Muscle layer of colon (tissue), 2 donors: ENCODE measurements at regions not wholly inside any gene's neighbourhood (a gene's known extent, or its start where the extent isn't known, plus 50 kb on each side); places are given as distances from the start of the nearest gene placed in this dataset.

Source experiments
- H3K27ac ChIP-seq: one replicate; pipeline ENCODE4 v1.7.0; 2013; ENCODE audit warnings: low read depth, mild to moderate bottlenecking, low read length, moderate library complexity
- H3K27me3 ChIP-seq, 2 donors: one replicate each; pipeline ENCODE4 v1.7.0; 2013; ENCODE audit warnings: low read length in 2 of 2, mild to moderate bottlenecking in 2 of 2; ENCODE audit not compliant: insufficient read depth in 2 of 2, control insufficient read depth in 1 of 2
- H3K36me3 ChIP-seq: one replicate; pipeline ENCODE4 v1.7.0; 2013; ENCODE audit warnings: mild to moderate bottlenecking, low read length; ENCODE audit not compliant: insufficient read depth
- H3K4me1 ChIP-seq: one replicate; pipeline ENCODE4 v1.7.0; 2013; ENCODE audit warnings: mild to moderate bottlenecking, low read length; ENCODE audit not compliant: insufficient read depth
- H3K4me3 ChIP-seq, 2 donors: one replicate each; pipeline ENCODE4 v1.7.0; 2013; ENCODE audit warnings: low read length in 2 of 2, low read depth in 1 of 2, mild to moderate bottlenecking in 1 of 2, moderate library complexity in 1 of 2
- H3K9ac ChIP-seq: one replicate; pipeline ENCODE4 v1.7.0; 2013; ENCODE audit warnings: low read length
- H3K9me3 ChIP-seq: one replicate; pipeline ENCODE4 v1.7.0; 2013; ENCODE audit warnings: mild to moderate bottlenecking, low read length
- donor health status: abdominal sarcoma.
- donor health status: Adenocarcinoma of cecum.

DNA sequence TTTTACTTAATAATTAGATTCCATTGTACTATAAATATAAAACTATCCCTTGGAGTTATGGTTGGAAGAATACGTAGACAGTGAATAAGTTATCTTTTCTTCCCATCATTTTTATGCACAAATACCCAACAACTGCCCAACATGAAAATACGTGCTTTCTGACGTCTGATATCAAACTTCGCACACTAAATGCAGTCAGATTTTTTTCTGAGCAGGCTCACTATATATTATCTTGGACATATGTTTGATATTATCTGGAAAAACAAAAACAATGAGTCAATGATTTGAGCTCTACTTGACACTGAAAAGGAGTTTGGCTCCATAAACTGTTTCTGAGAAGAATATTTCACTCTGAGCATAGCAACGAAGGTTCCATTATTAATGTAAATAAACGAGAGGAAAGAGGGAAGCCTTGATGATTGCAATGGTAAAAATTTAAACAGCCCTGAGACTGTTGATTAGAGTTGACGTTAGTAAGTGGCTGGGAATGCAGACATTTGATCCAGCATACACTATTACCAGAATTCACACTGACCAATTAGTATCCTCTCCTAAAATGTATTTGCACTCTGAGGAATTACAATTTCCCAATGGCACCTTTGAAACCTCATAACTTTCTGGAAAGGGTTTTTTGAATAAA is 1090.0 kb downstream of the EPHA7 start:
- H3K4me1 ChIP-seq, result no peaks in the 10 kb centered on the region
- H3K9ac ChIP-seq, result no peak overlapping the region
- no peaks in the 10 kb centered on the region for H3K36me3 ChIP-seq
- no peak overlapping the region for H3K27ac ChIP-seq
- H3K4me3 ChIP-seq, result no peak overlapping the region
- no peaks in the 10 kb centered on the region for H3K27me3 ChIP-seq
- no peaks in the 10 kb centered on the region for H3K9me3 ChIP-seq

DNA sequence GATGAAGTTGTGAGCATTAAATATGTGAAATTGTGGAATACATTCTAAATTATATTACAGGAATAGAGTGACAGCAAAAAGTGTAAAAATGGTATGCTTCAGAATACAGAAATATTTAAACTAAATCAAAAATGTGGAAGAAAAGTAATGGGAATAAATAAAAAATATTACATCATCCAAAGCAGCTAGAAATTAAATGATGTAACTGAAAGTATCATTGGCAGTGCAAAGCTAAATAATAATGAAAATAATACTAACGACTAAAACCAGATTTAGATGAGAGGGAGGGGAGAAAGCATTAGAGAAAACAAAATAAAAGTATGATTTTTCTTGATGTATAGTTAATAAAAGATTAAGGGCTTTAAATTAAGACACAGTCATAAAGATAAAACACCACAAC is 1104.0 kb downstream of the EPHA7 start:
- Histone ChIP-seq H3K9me3 (no peaks in the 10 kb centered on the region), H3K4me3 (no peak overlapping the region), H3K27ac (no peak overlapping the region), H3K9ac (no peak overlapping the region), H3K4me1 (no peaks in the 10 kb centered on the region), H3K36me3 (no peaks in the 10 kb centered on the region), H3K27me3 (no peaks in the 10 kb centered on the region)

GRCh38 chr6:92297101-92297500 is 1122.3 kb downstream of the EPHA7 start:
- no peak overlapping the region for H3K9ac ChIP-seq

DNA sequence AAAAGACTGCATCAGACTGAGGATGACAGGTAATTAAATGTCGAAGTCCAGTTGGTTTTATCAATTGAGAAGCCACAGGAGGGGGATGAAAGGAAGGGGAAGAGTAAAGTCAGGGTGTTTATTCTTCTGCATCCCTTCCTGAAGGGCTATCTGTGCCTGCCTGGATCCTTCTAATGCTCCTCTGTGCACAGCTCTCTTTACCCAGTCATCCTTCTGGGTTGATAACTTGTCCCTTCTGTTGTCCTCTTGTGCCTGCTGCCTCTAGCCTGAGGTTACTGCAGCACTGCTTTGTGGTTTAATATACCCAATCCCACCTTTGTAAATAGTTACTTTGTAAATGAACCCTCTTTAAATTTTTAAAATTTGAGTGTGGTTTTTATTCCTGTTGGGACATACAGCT is 1127.3 kb downstream of the EPHA7 start:
- H3K36me3 ChIP-seq, result no peaks in the 10 kb centered on the region
- H3K4me1 ChIP-seq, result no peaks in the 10 kb centered on the region
- no peaks in the 10 kb centered on the region for H3K9me3 ChIP-seq

More at GRCh38 chr6:92297101-92297500, 1122.3 kb downstream of the EPHA7 start:
- Histone ChIP-seq H3K36me3 (no peaks in the 10 kb centered on the region), H3K9me3 (no peaks in the 10 kb centered on the region), H3K27ac (no peak overlapping the region), H3K4me1 (no peaks in the 10 kb centered on the region), H3K27me3 (no peaks in the 10 kb centered on the region), H3K4me3 (no peak overlapping the region)

DNA sequence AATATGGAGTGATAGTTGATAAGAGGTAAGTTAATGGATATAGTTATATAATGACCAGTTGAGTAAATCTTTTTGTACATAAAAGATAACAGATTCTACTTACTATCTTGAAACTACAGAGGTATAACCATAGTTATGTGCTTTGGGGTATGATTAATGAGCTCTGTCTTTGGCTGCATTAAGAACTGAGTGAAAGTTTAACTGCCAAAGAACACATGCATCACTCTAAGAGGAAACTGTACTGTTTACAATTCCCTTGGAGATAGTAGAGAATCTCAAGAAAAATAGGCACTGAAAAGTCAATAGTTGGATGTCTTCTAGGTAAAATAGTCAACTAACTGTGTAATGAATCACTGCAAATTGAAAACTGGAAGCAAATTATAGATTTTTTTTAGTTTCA is 1129.5 kb downstream of the EPHA7 start:
- no peaks in the 10 kb centered on the region for H3K9me3 ChIP-seq
- H3K27ac ChIP-seq, result no peak overlapping the region
- H3K4me1 ChIP-seq, result no peaks in the 10 kb centered on the region
- H3K27me3 ChIP-seq, result no peaks in the 10 kb centered on the region
- no peak overlapping the region for H3K9ac ChIP-seq
- no peaks in the 10 kb centered on the region for H3K36me3 ChIP-seq
- no peak overlapping the region for H3K4me3 ChIP-seq

More for the DNA sequence above, 1127.3 kb downstream of the EPHA7 start:
- Histone ChIP-seq H3K4me3 (no peak overlapping the region), H3K27ac (no peak overlapping the region), H3K27me3 (no peaks in the 10 kb centered on the region), H3K9ac (no peak overlapping the region)

DNA sequence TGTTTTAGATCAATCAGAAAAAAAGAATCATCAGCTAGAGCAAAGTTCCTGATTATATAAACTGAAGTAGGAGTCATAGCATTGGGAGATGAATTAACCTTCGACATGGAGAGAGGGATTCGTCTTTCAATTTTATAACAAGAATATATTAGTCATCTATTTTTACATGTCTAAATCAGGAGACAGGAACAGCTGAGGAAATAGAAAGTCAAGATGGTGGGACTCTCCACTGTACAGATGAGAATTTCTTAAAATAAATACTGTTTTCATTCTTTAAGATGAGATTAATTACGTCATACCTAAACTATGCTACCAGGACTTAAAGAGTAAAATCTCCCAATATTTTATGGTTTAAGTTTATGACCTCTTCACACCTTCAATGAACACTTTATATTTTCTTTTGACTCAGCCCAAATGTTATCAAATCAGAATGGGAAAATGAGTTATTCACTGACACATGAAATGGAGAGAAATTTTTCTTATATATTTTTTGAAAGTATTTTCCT is 1137.7 kb downstream of the EPHA7 start:
- Histone ChIP-seq H3K9ac (no peak overlapping the region), H3K36me3 (no peaks in the 10 kb centered on the region), H3K27ac (no peak overlapping the region), H3K4me3 (no peak overlapping the region), H3K27me3 (no peaks in the 10 kb centered on the region), H3K4me1 (no peaks in the 10 kb centered on the region), H3K9me3 (no peaks in the 10 kb centered on the region)

DNA sequence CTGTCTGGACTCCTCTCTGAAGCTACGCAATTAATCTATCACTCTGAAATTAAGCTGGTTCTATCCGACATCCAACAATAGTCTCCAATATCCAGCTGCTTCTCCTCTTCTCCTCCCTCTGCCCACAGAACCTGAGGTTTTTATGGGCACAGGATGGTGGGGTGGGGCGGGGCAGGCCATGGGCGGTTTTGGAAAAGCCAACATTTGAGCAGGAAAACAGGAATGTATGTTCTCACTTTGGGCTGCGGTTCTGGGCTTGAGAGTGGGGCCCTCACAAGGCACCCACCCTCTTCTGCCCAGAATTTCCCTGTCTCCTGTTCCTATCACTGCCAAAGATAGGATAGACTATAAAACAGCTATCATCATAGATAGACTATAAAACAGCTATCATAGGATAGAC is 1144.2 kb downstream of the EPHA7 start:
- no peak overlapping the region for H3K9ac ChIP-seq
- H3K27me3 ChIP-seq, result no peaks in the 10 kb centered on the region
- H3K9me3 ChIP-seq, result no peaks in the 10 kb centered on the region
- no peaks in the 10 kb centered on the region for H3K36me3 ChIP-seq
- H3K27ac ChIP-seq, result no peak overlapping the region
- no peak overlapping the region for H3K4me3 ChIP-seq
- no peaks in the 10 kb centered on the region for H3K4me1 ChIP-seq

- H3K4me3 ChIP-seq, result no peak overlapping the region
- H3K9ac ChIP-seq, result no peak overlapping the region
- H3K9me3 ChIP-seq, result no peaks in the 10 kb centered on the region
- H3K4me1 ChIP-seq, result no peaks in the 10 kb centered on the region
- no peak overlapping the region for H3K27ac ChIP-seq
- H3K27me3 ChIP-seq, result no peaks in the 10 kb centered on the region
- no peaks in the 10 kb centered on the region for H3K36me3 ChIP-seq
Observed at GRCh38 chr6:92274588-92274987, 1144.8 kb downstream of the EPHA7 start.

GRCh38 chr6:92273694-92274093 is 1145.7 kb downstream of the EPHA7 start:
- Histone ChIP-seq H3K9ac (no peak overlapping the region), H3K9me3 (no peaks in the 10 kb centered on the region), H3K27me3 (no peaks in the 10 kb centered on the region), H3K27ac (no peak overlapping the region), H3K4me1 (no peaks in the 10 kb centered on the region), H3K36me3 (no peaks in the 10 kb centered on the region), H3K4me3 (no peak overlapping the region)

GRCh38 chr6:92271091-92271490 is 1148.3 kb downstream of the EPHA7 start:
- H3K36me3 ChIP-seq, result no peaks in the 10 kb centered on the region
- no peak overlapping the region for H3K9ac ChIP-seq
- H3K4me3 ChIP-seq, result no peak overlapping the region
- no peaks in the 10 kb centered on the region for H3K27me3 ChIP-seq
- H3K4me1 ChIP-seq, result no peaks in the 10 kb centered on the region
- H3K27ac ChIP-seq, result no peak overlapping the region
- no peaks in the 10 kb centered on the region for H3K9me3 ChIP-seq

DNA sequence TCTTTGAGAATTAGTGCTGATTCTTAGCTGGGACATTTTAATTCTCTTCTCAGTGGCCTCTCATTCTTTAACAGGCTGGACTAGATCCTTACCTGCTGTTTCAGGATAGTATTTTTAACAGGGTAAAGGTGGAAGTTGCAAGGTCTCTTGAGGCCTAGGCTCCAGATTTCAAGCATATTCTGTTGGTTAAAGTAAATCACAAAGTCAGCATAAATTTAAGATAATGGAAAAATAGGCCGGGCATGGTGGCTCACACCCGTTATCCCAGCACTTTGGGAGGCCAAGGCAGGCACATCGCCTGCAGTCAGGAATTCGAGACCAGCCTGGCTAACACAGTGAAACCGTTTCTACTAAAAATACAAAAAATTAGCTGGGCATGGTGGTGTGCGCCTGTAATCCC is 1149.0 kb downstream of the EPHA7 start:
- no peak overlapping the region for H3K4me3 ChIP-seq
- no peak overlapping the region for H3K9ac ChIP-seq
- no peaks in the 10 kb centered on the region for H3K4me1 ChIP-seq
- H3K9me3 ChIP-seq, result no peaks in the 10 kb centered on the region
- no peaks in the 10 kb centered on the region for H3K27me3 ChIP-seq
- no peak overlapping the region for H3K27ac ChIP-seq
- H3K36me3 ChIP-seq, result no peaks in the 10 kb centered on the region

DNA sequence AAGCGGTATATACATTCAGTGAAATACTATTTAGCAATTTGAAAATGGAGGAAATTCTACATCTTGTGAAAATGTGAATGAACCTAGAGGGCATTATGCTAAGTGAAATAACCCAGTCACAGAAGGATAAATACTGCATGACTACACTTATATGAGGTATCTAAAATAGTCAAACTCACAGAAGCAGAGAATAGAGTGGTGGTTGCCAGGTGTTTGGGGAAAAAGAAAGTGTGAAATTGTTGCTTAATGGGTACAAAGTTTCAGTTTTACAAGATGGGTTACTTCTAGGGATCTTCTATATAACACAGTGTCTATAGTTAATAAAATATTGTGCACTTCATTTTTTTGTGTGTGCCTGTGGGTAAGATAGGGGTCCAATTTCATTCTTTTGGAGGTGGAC is 1152.0 kb downstream of the EPHA7 start:
- H3K27ac ChIP-seq, result no peak overlapping the region
- H3K4me3 ChIP-seq, result no peak overlapping the region
- H3K9me3 ChIP-seq, result no peaks in the 10 kb centered on the region
- H3K4me1 ChIP-seq, result no peaks in the 10 kb centered on the region
- H3K9ac ChIP-seq, result no peak overlapping the region
- no peaks in the 10 kb centered on the region for H3K27me3 ChIP-seq
- no peaks in the 10 kb centered on the region for H3K36me3 ChIP-seq
